ENCODE measurements at regions not wholly inside any gene's neighbourhood (a gene's known extent, or its start where the extent isn't known, plus 50 kb on each side); places are given as distances from the start of the nearest gene placed in this dataset.

GRCh38 chr10:28160866-28161405 lies 141.9 kb downstream of the MPP7 start:
- TF ChIP-seq POLR2A (IDR thresholded peaks at IDR 0.05) = no peak
- TF ChIP-seq CTCF (IDR thresholded peaks at IDR 0.05) = no peak
- Histone ChIP-seq H3K9me3 (no peaks in the 10 kb centered on the region), H3K4me3 (no peak overlapping the region), H3K27ac (no peak overlapping the region), H3K4me1 (no peaks in the 10 kb centered on the region), H3K36me3 (no peaks in the 10 kb centered on the region), H3K27me3 (no peaks in the 10 kb centered on the region)
- no peak for DNase-seq
- intact Hi-C loops (cut with DNase I; ENCODE audit: low total_unique reads) = no loop called here

GRCh38 chr10:28157379-28157778 lies 145.5 kb downstream of the MPP7 start:
- no peak for DNase-seq
- intact Hi-C loops (cut with DNase I; ENCODE audit: low total_unique reads) = no loop called here
- Histone ChIP-seq H3K27ac (no peak overlapping the region), H3K36me3 (no peaks in the 10 kb centered on the region), H3K9me3 (no peaks in the 10 kb centered on the region), H3K27me3 (no peaks in the 10 kb centered on the region), H3K4me3 (no peak overlapping the region), H3K4me1 (no peaks in the 10 kb centered on the region)
- TF ChIP-seq POLR2A (IDR thresholded peaks at IDR 0.05) = no peak
- TF ChIP-seq CTCF (IDR thresholded peaks at IDR 0.05) = no peak

GRCh38 chr10:28155726-28156125 lies 147.1 kb downstream of the MPP7 start:
- no peak for TF ChIP-seq POLR2A (IDR thresholded peaks at IDR 0.05)
- no peak for TF ChIP-seq CTCF (IDR thresholded peaks at IDR 0.05)
- intact Hi-C loops (cut with DNase I; ENCODE audit: low total_unique reads) = no loop called here

GRCh38 chr10:28151636-28152035 lies 151.2 kb downstream of the MPP7 start:
- TF ChIP-seq CTCF (IDR thresholded peaks at IDR 0.05) = no peak
- no peak for TF ChIP-seq POLR2A (IDR thresholded peaks at IDR 0.05)
- intact Hi-C loops (cut with DNase I; ENCODE audit: low total_unique reads) = no loop called here

More at GRCh38 chr10:28155726-28156125, 147.1 kb downstream of the MPP7 start:
- H3K4me1 ChIP-seq = no peaks in the 10 kb centered on the region
- H3K27ac ChIP-seq = no peak overlapping the region
- no peak overlapping the region for H3K4me3 ChIP-seq
- no peaks in the 10 kb centered on the region for H3K9me3 ChIP-seq
- H3K36me3 ChIP-seq = no peaks in the 10 kb centered on the region
- H3K27me3 ChIP-seq = no peaks in the 10 kb centered on the region
- no peak for DNase-seq

GRCh38 chr10:28149746-28150145 lies 150.9 kb upstream of the ODAD2 start:
- TF ChIP-seq POLR2A (IDR thresholded peaks at IDR 0.05) = no peak
- TF ChIP-seq CTCF (IDR thresholded peaks at IDR 0.05) = no peak
- H3K27ac ChIP-seq = no peak overlapping the region
- intact Hi-C loops (cut with DNase I; ENCODE audit: low total_unique reads) = no loop called here

More at GRCh38 chr10:28151636-28152035, 151.2 kb downstream of the MPP7 start:
- no peaks in the 10 kb centered on the region for H3K27me3 ChIP-seq
- H3K27ac ChIP-seq = no peak overlapping the region
- H3K36me3 ChIP-seq = no peaks in the 10 kb centered on the region
- H3K9me3 ChIP-seq = no peaks in the 10 kb centered on the region
- H3K4me3 ChIP-seq = no peak overlapping the region
- H3K4me1 ChIP-seq = no peaks in the 10 kb centered on the region
- no peak for DNase-seq

More at GRCh38 chr10:28149746-28150145, 150.9 kb upstream of the ODAD2 start:
- Histone ChIP-seq H3K9me3 (no peaks in the 10 kb centered on the region), H3K4me1 (no peaks in the 10 kb centered on the region), H3K4me3 (no peak overlapping the region), H3K36me3 (no peaks in the 10 kb centered on the region), H3K27me3 (no peaks in the 10 kb centered on the region)
- DNase-seq = no peak

All from uterus (tissue), 3 donors.